T-cell (primary cell): ENCODE measurements at regions not wholly inside any gene's neighbourhood (a gene's known extent, or its start where the extent isn't known, plus 50 kb on each side); places are given as distances from the start of the nearest gene placed in this dataset.

Experiments used
- ATAC-seq, 4 experiments: fragments of 200-7000 bp in 3 of 4; fragments of 150-1000 bp in 1 of 4; cut with Tn5 transposase; replicated peaks in 1 of 4; 1 replicate in 3 of 4; 2 replicates in 1 of 4; pipeline ENCODE4 v1.10.0; 2021; ENCODE audit warnings: moderate library complexity in 3 of 4, mild to moderate bottlenecking in 2 of 4, moderate number of reproducible peaks in 1 of 4
- CTCF ChIA-PET, 2 donors: fragments of 300-600 bp; sonication (Branson Sonifier 250); formaldehyde crosslinking; loops; one replicate each; lab custom pipeline; 2022; ENCODE audit warnings: antibody characterized with exemption in 2 of 2; lab: Charles Lee
- POLR2A ChIA-PET, 2 donors: fragments of 300-600 bp; sonication (Branson Sonifier 250); formaldehyde crosslinking; loops; one replicate each; lab custom pipeline; 2022; ENCODE audit warnings: antibody characterized with exemption in 2 of 2; lab: Charles Lee
- DNase-seq, 35 experiments: peaks; one replicate each; pipeline versions ENCODE4 v3.0.0 to v3.0.0-alpha.2; 2013 to 2023
- H3K27ac ChIP-seq: one replicate; pipeline ENCODE4 v1.5.1; 2013; ENCODE audit warnings: low read length
- H3K27me3 ChIP-seq, 2 experiments: replicated peaks in 1 of 2; 1 replicate in 1 of 2; 2 replicates in 1 of 2; pipeline versions ENCODE4 v1.6.1 to v1.7.0; 2013; ENCODE audit warnings: low read length in 1 of 2, mixed read lengths in 1 of 2; ENCODE audit not compliant: control insufficient read depth in 2 of 2, insufficient read depth in 2 of 2; ENCODE audit errors: extremely low read depth in 1 of 2
- H3K36me3 ChIP-seq, 2 donors: 1 replicate in 1 of 2; 2 replicates in 1 of 2; pipeline versions ENCODE4 v1.6.1 to v1.7.0; 2013; ENCODE audit warnings: low read length in 1 of 2; ENCODE audit not compliant: control insufficient read depth in 2 of 2, insufficient read depth in 1 of 2; ENCODE audit errors: extremely low read depth in 1 of 2
- H3K4me1 ChIP-seq, 2 experiments: 1 replicate in 1 of 2; 2 replicates in 1 of 2; pipeline versions ENCODE4 v1.6.1 to v1.7.0; 2013; ENCODE audit warnings: low read length in 2 of 2, mixed read lengths in 1 of 2; ENCODE audit not compliant: insufficient read depth in 2 of 2, control insufficient read depth in 1 of 2; ENCODE audit errors: extremely low read depth in 1 of 2
- H3K4me3 ChIP-seq, 2 donors: 1 replicate in 1 of 2; 2 replicates in 1 of 2; pipeline versions ENCODE4 v1.5.1 to v1.7.0; 2013; ENCODE audit warnings: mild to moderate bottlenecking in 2 of 2, low read length in 1 of 2, moderate library complexity in 1 of 2; ENCODE audit not compliant: control insufficient read depth in 1 of 2; ENCODE audit errors: extremely low read depth in 1 of 2
- H3K9me3 ChIP-seq: 2 replicates; pipeline ENCODE4 v1.7.0; 2013
- H3K27ac Mint-ChIP-seq, 2 donors: one replicate each; pipeline ENCODE4 v1.8.0; 2020 to 2021; ENCODE audit warnings: mild to moderate bottlenecking in 2 of 2, mixed read lengths in 2 of 2
- H3K27me3 Mint-ChIP-seq, 2 donors: one replicate each; pipeline ENCODE4 v1.8.0; 2021 to 2022; ENCODE audit warnings: mixed read lengths in 2 of 2
- H3K36me3 Mint-ChIP-seq: one replicate; pipeline ENCODE4 v1.8.0; 2021; ENCODE audit warnings: mixed read lengths
- H3K4me1 Mint-ChIP-seq, 3 donors: one replicate each; pipeline ENCODE4 v1.8.0; 2020 to 2022; ENCODE audit warnings: mixed read lengths in 3 of 3, mild to moderate bottlenecking in 1 of 3
- H3K4me3 Mint-ChIP-seq, 3 donors: one replicate each; pipeline ENCODE4 v1.8.0; 2020 to 2022; ENCODE audit warnings: mild to moderate bottlenecking in 3 of 3, mixed read lengths in 3 of 3, moderate library complexity in 3 of 3
- H3K9me3 Mint-ChIP-seq, 3 donors: one replicate each; pipeline ENCODE4 v1.8.0; 2020 to 2022; ENCODE audit warnings: mixed read lengths in 3 of 3
- WGBS: methylation state at CpG from one replicate; pipeline ENCODE4 v1.1.5; 2013; ENCODE audit warnings: missing lambda C conversion rate; ENCODE audit not compliant: insufficient coverage; 5-methylcytosine and 5-hydroxymethylcytosine counted together

- no peak overlapping the region for H3K4me3 ChIP-seq
- no peaks in the 10 kb centered on the region for H3K4me1 ChIP-seq
- H3K4me3 Mint-ChIP-seq = no peak overlapping the region
- H3K36me3 Mint-ChIP-seq = no peaks in the 10 kb centered on the region
- H3K27ac Mint-ChIP-seq = no peak overlapping the region
- ATAC-seq (no peak), DNase-seq (no peak)
- ChIA-PET POLR2A (no interaction called here), CTCF (no interaction called here)
- H3K27me3 ChIP-seq = no peaks in the 10 kb centered on the region
- H3K36me3 ChIP-seq = no peaks in the 10 kb centered on the region
- peaks cover 0 to 3% of the 10 kb centered on the region in 2 donors for H3K27me3 Mint-ChIP-seq
- H3K9me3 Mint-ChIP-seq = peaks cover 0 to 22% (median 2%) of the 10 kb centered on the region in 3 donors
- H3K9me3 ChIP-seq = no peaks in the 10 kb centered on the region
- WGBS = 90% methylated on average over 2 of the region's 2 CpGs
- H3K27ac ChIP-seq = no peak overlapping the region
- no peaks in the 10 kb centered on the region for H3K4me1 Mint-ChIP-seq
These were observed 403.9 kb upstream of the DCC start for GRCh38 chr18:51936115-51936514.

DNA sequence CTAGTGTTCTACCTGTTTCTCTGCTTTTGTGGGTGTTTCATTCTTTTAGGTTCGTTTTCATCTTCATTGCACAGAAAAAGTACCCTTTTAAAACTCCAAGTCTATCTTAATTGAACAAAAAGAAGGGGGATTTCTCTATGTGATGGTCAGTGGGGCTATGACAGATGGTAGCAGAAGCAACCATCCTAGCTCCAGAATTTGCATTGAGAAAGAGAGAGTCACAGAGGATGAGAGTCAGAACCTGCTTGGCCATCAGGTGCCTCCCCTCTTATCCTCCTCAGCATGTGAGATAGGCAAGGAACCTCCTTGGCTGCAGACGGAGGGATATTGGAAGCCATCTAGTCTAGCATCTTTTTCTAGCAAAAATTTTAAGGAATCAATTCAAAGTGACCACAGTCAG, 398.0 kb upstream of the DCC start:
- WGBS = 55% methylated on average over 1 of the region's 2 CpGs
- H3K9me3 Mint-ChIP-seq = peaks cover 0 to 2% (median 0%) of the 10 kb centered on the region in 3 donors
- CTCF ChIA-PET = no interaction called here
- Histone ChIP-seq H3K9me3 (no peaks in the 10 kb centered on the region), H3K27ac (no peak overlapping the region), H3K36me3 (no peaks in the 10 kb centered on the region), H3K4me1 (no peaks in the 10 kb centered on the region), H3K27me3 (no peaks in the 10 kb centered on the region), H3K4me3 (no peak overlapping the region)
- H3K27me3 Mint-ChIP-seq = peaks cover 0 to 3% of the 10 kb centered on the region in 2 donors
- ATAC-seq = no peak
- POLR2A ChIA-PET = no interaction called here
- H3K36me3 Mint-ChIP-seq = no peaks in the 10 kb centered on the region
- H3K4me1 Mint-ChIP-seq = no peaks in the 10 kb centered on the region
- no peak overlapping the region for H3K4me3 Mint-ChIP-seq
- no peak for DNase-seq
- no peak overlapping the region for H3K27ac Mint-ChIP-seq

DNA sequence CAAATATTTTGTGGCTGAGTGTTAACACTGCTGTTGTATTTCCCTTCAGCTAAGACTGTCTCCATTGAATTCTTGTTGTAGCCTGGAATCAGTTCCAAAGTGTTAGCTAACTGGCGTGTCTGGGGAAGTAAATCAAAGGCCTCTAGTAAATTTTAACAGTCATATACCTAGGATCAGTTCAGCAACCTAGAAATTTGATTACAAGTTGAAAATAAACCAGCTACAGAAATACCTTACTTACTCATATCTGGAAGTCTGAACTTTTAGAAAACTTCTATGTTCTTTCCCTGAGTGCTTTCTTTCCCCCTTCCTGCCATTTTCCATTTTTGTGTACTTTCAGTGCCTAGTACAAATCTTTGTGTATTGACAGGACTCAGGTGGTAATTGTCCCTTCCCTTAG, 396.7 kb upstream of the DCC start:
- DNase-seq = no peak
- H3K4me1 Mint-ChIP-seq = no peaks in the 10 kb centered on the region
- H3K27ac ChIP-seq = no peak overlapping the region
- ChIA-PET POLR2A (no interaction called here), CTCF (no interaction called here)
- WGBS = no CpG with 5 or more reads among the region's 1 CpG
- H3K9me3 Mint-ChIP-seq = peaks cover 0 to 2% (median 0%) of the 10 kb centered on the region in 3 donors
- no peaks in the 10 kb centered on the region for H3K36me3 Mint-ChIP-seq
- no peaks in the 10 kb centered on the region for H3K4me1 ChIP-seq
- no peaks in the 10 kb centered on the region for H3K27me3 ChIP-seq
- no peaks in the 10 kb centered on the region for H3K36me3 ChIP-seq
- no peaks in the 10 kb centered on the region for H3K9me3 ChIP-seq
- H3K27ac Mint-ChIP-seq = no peak overlapping the region
- H3K4me3 ChIP-seq = no peak overlapping the region
- H3K27me3 Mint-ChIP-seq = peaks cover 0 to 3% of the 10 kb centered on the region in 2 donors
- no peak for ATAC-seq
- H3K4me3 Mint-ChIP-seq = no peak overlapping the region

DNA sequence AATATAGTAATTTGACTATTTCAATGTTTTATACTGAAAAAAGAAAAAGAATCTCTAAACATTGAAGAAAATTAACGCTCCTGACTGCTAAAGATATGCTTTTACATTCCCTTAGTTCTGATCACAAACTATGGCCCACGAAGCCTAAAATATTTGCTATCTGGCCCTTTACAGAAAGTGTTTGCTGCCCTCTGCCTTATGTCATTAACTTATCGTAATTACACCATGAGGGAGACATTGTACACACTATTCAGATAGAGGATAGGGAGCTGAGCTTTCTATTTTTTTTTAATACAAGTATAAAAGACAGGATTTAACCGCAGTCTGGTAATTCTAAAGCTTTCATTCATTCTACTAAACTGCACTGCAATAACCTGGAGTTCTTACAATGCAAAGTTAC, 393.1 kb upstream of the DCC start:
- no peaks in the 10 kb centered on the region for H3K4me1 ChIP-seq
- ATAC-seq = no peak
- CTCF ChIA-PET = no interaction called here
- Mint-ChIP-seq H3K27me3 (no peaks in the 10 kb centered on the region), H3K4me3 (no peak overlapping the region), H3K36me3 (no peaks in the 10 kb centered on the region), H3K9me3 (peaks cover 3 to 8% (median 5%) of the 10 kb centered on the region in 3 donors), H3K27ac (no peak overlapping the region), H3K4me1 (no peaks in the 10 kb centered on the region)
- POLR2A ChIA-PET = no interaction called here
- H3K9me3 ChIP-seq = no peaks in the 10 kb centered on the region
- H3K36me3 ChIP-seq = no peaks in the 10 kb centered on the region
- no CpG with 5 or more reads among the region's 4 CpGs for WGBS
- DNase-seq = no peak
- H3K4me3 ChIP-seq = no peak overlapping the region
- no peaks in the 10 kb centered on the region for H3K27me3 ChIP-seq
- H3K27ac ChIP-seq = no peak overlapping the region

DNA sequence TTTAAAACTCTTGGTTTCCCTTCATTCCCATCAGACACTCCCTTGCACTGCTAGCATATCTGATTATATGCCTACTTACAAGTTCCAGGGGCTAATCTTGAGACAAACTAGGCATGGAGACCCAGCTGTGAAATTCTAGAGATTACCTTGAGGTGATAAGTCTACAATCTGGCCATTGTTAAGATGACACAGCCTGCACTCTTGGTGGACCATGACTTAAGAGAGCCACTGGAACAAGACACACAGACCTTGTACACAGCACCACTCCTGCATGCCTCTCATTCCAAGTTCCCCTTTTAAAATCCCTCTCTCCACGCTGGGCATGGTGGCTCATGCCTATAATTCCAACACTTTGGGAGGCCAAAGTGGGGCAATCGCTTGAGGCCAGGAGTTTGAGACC, 387.2 kb upstream of the DCC start:
- no peaks in the 10 kb centered on the region for H3K27me3 Mint-ChIP-seq
- WGBS = 38% methylated on average over 1 of the region's 2 CpGs
- H3K4me1 ChIP-seq = no peaks in the 10 kb centered on the region
- POLR2A ChIA-PET = no interaction called here
- no peak overlapping the region for H3K27ac ChIP-seq
- H3K27me3 ChIP-seq = no peaks in the 10 kb centered on the region
- no peaks in the 10 kb centered on the region for H3K4me1 Mint-ChIP-seq
- H3K4me3 Mint-ChIP-seq = no peak overlapping the region
- CTCF ChIA-PET = no interaction called here
- H3K36me3 ChIP-seq = no peaks in the 10 kb centered on the region
- H3K9me3 ChIP-seq = no peaks in the 10 kb centered on the region
- no peak for ATAC-seq
- no peak overlapping the region for H3K4me3 ChIP-seq
- H3K36me3 Mint-ChIP-seq = no peaks in the 10 kb centered on the region
- no peak overlapping the region for H3K27ac Mint-ChIP-seq
- H3K9me3 Mint-ChIP-seq = peaks cover 8 to 15% (median 14%) of the 10 kb centered on the region in 3 donors
- no peak for DNase-seq

- no peak for DNase-seq
- peaks cover 8 to 15% (median 14%) of the 10 kb centered on the region in 3 donors for H3K9me3 Mint-ChIP-seq
- Histone ChIP-seq H3K4me1 (no peaks in the 10 kb centered on the region), H3K9me3 (no peaks in the 10 kb centered on the region), H3K27ac (no peak overlapping the region), H3K27me3 (no peaks in the 10 kb centered on the region), H3K4me3 (no peak overlapping the region), H3K36me3 (no peaks in the 10 kb centered on the region)
- no peak overlapping the region for H3K27ac Mint-ChIP-seq
- no peaks in the 10 kb centered on the region for H3K36me3 Mint-ChIP-seq
- ATAC-seq = no peak
- no peaks in the 10 kb centered on the region for H3K27me3 Mint-ChIP-seq
- WGBS = 37% methylated on average over 2 of the region's 3 CpGs
- H3K4me1 Mint-ChIP-seq = no peaks in the 10 kb centered on the region
- no peak overlapping the region for H3K4me3 Mint-ChIP-seq
- ChIA-PET CTCF (no interaction called here), POLR2A (no interaction called here)
These were observed 386.5 kb upstream of the DCC start for GRCh38 chr18:51953521-51953920.

GRCh38 chr18:51955136-51955535, 384.9 kb upstream of the DCC start:
- no peaks in the 10 kb centered on the region for H3K36me3 ChIP-seq
- ChIA-PET POLR2A (no interaction called here), CTCF (no interaction called here)
- 68% methylated on average over 6 of the region's 6 CpGs for WGBS
- no peaks in the 10 kb centered on the region for H3K27me3 Mint-ChIP-seq
- H3K36me3 Mint-ChIP-seq = no peaks in the 10 kb centered on the region
- H3K4me3 Mint-ChIP-seq = no peak overlapping the region
- DNase-seq = no peak
- H3K27ac ChIP-seq = no peak overlapping the region
- H3K9me3 ChIP-seq = no peaks in the 10 kb centered on the region
- ATAC-seq = no peak
- no peaks in the 10 kb centered on the region for H3K4me1 Mint-ChIP-seq
- peaks cover 5 to 14% (median 10%) of the 10 kb centered on the region in 3 donors for H3K9me3 Mint-ChIP-seq
- H3K4me1 ChIP-seq = no peaks in the 10 kb centered on the region
- H3K27me3 ChIP-seq = no peaks in the 10 kb centered on the region
- H3K4me3 ChIP-seq = no peak overlapping the region
- H3K27ac Mint-ChIP-seq = no peak overlapping the region
